GM06990 (cell line): ENCODE measurements at regions not wholly inside any gene's neighbourhood (a gene's known extent, or its start where the extent isn't known, plus 50 kb on each side); places are given as distances from the start of the nearest gene placed in this dataset.

ENCODE experiments used
- DNase-seq: peaks from one replicate; pipeline ENCODE4 v3.0.0-alpha.2; 2011; ENCODE audit not compliant: insufficient read length; ENCODE audit errors: extremely low read depth
- H3K27me3 ChIP-seq: replicated peaks from 2 replicates; pipeline ENCODE4 v1.6.0; 2011; ENCODE audit warnings: low read length; ENCODE audit not compliant: control insufficient read depth, insufficient read depth
- H3K36me3 ChIP-seq: 2 replicates; pipeline ENCODE4 v1.5.1; 2011; ENCODE audit warnings: low read length; ENCODE audit not compliant: control insufficient read depth, insufficient read depth
- H3K4me3 ChIP-seq: replicated peaks from 2 replicates; pipeline ENCODE4 v1.5.1; 2011; ENCODE audit warnings: low read depth, mild to moderate bottlenecking, control low read depth, low read length
- CTCF ChIP-seq: IDR thresholded peaks from 2 replicates; pipeline ENCODE4 v1.5.1; 2011; ENCODE audit warnings: low read length, control low read depth, mild to moderate bottlenecking, inconsistent platforms; ENCODE audit not compliant: insufficient read depth, poor library complexity, severe bottlenecking

GRCh38 chr18:26646901-26647300 lies 98.5 kb upstream of the KCTD1 start:
- H3K36me3 ChIP-seq = no peaks in the 10 kb centered on the region
- DNase-seq = no peak
- no peak overlapping the region for H3K4me3 ChIP-seq

GRCh38 chr18:26642440-26643348 lies 94.3 kb upstream of the KCTD1 start:
- H3K27me3 ChIP-seq = no peaks in the 10 kb centered on the region
- no peaks in the 10 kb centered on the region for H3K36me3 ChIP-seq
- no peak overlapping the region for H3K4me3 ChIP-seq
- no peak for TF ChIP-seq CTCF
- no peak for DNase-seq

More at GRCh38 chr18:26646901-26647300, 98.5 kb upstream of the KCTD1 start:
- TF ChIP-seq CTCF = no peak
- H3K27me3 ChIP-seq = no peaks in the 10 kb centered on the region

DNA sequence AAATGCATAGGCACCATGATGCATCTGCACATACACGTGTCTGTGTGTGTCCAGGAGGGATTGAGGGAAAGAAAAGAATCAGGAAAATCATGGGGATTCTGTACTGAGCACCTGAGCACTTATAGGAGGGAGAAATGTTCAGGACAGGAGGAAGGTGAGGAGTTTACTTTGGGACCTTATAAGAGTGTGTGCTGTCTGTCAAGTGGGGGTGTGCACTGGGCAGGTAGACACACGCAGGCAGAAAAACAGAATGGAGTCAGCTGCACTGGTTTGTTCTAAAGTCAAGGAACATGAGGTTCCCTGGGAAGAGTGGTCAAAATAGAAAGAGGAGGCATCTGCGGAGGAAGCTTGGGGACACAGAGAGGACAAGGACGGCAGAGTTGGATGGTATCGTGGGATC lies 92.2 kb upstream of the KCTD1 start:
- no peaks in the 10 kb centered on the region for H3K36me3 ChIP-seq
- DNase-seq = no peak
- TF ChIP-seq CTCF = no peak
- no peak overlapping the region for H3K4me3 ChIP-seq
- H3K27me3 ChIP-seq = no peaks in the 10 kb centered on the region

DNA sequence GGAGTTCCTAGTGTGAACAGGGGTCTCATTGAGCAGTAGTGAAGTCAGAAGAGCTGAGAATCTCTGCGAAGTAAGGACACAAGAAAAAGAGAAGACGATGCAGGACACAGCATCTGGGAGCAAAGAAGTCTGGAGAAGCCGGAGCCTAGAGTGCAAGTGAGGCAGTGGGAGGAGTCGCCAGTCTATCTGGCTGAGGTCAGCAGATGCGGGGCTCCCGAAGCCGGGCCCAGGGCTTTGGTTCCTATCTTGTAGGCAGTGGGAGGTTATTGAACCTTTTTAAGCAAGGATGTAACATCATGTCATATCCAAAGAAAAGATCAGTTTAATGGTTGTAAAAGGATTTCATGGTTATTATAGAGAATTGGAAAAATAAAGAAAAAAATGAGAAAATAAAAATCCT lies 90.8 kb upstream of the KCTD1 start:
- DNase-seq = no peak
- Histone ChIP-seq H3K27me3 (no peaks in the 10 kb centered on the region; the same call in 1 of the 2 replicates), H3K4me3 (no peak overlapping the region), H3K36me3 (no peaks in the 10 kb centered on the region)
- TF ChIP-seq CTCF = no peak

GRCh38 chr18:26637983-26638382 lies 89.6 kb upstream of the KCTD1 start:
- Histone ChIP-seq H3K27me3 (no peaks in the 10 kb centered on the region; the same call in 1 of the 2 replicates), H3K4me3 (no peak overlapping the region), H3K36me3 (no peaks in the 10 kb centered on the region)
- TF ChIP-seq CTCF = no peak
- DNase-seq = no peak
